ENCODE measurements at regions not wholly inside any gene's neighbourhood (a gene's known extent, or its start where the extent isn't known, plus 50 kb on each side); places are given as distances from the start of the nearest gene placed in this dataset.

DNA sequence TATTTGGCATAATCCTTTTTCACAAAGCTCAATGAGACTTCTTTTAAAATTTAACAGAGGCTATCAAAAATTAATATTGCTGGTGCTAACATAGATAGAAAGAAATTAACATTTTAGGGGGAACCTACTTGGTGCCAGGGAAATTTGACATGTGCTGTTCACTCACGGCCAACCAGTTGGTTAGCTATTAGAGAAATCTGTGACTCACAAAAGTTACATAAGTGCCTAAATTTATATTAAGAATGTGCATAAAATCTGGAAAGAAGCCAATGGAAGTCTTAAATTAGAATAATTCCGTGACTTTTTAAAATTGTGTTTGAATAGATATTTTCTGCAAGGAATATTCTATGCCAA, 184.3 kb upstream of the MAP2 start:
- TF ChIP-seq, protein P1, sequence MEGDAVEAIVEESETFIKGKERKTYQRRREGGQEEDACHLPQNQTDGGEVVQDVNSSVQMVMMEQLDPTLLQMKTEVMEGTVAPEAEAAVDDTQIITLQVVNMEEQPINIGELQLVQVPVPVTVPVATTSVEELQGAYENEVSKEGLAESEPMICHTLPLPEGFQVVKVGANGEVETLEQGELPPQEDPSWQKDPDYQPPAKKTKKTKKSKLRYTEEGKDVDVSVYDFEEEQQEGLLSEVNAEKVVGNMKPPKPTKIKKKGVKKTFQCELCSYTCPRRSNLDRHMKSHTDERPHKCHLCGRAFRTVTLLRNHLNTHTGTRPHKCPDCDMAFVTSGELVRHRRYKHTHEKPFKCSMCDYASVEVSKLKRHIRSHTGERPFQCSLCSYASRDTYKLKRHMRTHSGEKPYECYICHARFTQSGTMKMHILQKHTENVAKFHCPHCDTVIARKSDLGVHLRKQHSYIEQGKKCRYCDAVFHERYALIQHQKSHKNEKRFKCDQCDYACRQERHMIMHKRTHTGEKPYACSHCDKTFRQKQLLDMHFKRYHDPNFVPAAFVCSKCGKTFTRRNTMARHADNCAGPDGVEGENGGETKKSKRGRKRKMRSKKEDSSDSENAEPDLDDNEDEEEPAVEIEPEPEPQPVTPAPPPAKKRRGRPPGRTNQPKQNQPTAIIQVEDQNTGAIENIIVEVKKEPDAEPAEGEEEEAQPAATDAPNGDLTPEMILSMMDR (IDR thresholded peaks at IDR 0.05) = no peak
- TF ChIP-seq ZFX (IDR thresholded peaks at IDR 0.05; ENCODE audit: borderline replicate concordance) = no peak

Measured in 22Rv1 (cell line).